H1 (cell line): ENCODE measurements at regions not wholly inside any gene's neighbourhood (a gene's known extent, or its start where the extent isn't known, plus 50 kb on each side); places are given as distances from the start of the nearest gene placed in this dataset.

Experiments used
- POLR2AphosphoS5 ChIP-seq: IDR thresholded peaks from 2 replicates; pipeline ENCODE4 v1.6.1; 2011; ENCODE audit warnings: low read depth, low read length
- TEAD4 ChIP-seq: IDR thresholded peaks from 2 replicates; pipeline ENCODE4 v1.6.1; 2012; ENCODE audit warnings: low read depth, low read length, inconsistent platforms, mixed read lengths
- YY1 ChIP-seq: IDR thresholded peaks from 2 replicates; pipeline ENCODE4 v1.6.1; 2011; ENCODE audit warnings: low read depth, mild to moderate bottlenecking, low read length
- TF ChIP-seq, protein P1 (sequence below), 3 experiments: IDR thresholded peaks; 1 replicate in 2 of 3; 2 replicates in 1 of 3; pipeline versions ENCODE4 v1.5.1 to v1.6.1; 2011; ENCODE audit warnings: low read length in 3 of 3, mild to moderate bottlenecking in 3 of 3, inconsistent platforms in 2 of 3, low read depth in 1 of 3, moderate library complexity in 1 of 3; ENCODE audit not compliant: insufficient read depth in 1 of 3; ENCODE audit errors: control extremely low read depth in 1 of 3

DNA sequence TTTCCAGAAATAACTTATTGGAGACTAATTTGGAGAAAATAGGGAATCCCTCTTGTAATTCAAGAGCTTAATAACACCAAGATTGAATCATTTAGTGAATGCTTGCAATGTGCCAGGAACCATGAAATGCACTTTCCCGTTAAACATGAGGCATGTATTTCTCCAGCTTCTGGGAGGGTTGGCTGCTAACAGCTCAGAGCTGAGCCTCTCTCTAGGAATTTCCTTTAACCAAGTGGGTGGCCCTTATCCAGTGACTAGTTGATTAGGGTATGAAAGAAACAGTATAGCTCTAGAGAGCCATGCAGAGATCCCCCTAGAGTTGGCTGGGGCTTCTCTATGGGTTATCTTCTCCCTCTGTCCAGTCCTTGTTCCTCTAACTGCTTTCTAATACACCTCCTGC, 356.4 kb upstream of the GOT2 start:
- TF ChIP-seq, protein P1, sequence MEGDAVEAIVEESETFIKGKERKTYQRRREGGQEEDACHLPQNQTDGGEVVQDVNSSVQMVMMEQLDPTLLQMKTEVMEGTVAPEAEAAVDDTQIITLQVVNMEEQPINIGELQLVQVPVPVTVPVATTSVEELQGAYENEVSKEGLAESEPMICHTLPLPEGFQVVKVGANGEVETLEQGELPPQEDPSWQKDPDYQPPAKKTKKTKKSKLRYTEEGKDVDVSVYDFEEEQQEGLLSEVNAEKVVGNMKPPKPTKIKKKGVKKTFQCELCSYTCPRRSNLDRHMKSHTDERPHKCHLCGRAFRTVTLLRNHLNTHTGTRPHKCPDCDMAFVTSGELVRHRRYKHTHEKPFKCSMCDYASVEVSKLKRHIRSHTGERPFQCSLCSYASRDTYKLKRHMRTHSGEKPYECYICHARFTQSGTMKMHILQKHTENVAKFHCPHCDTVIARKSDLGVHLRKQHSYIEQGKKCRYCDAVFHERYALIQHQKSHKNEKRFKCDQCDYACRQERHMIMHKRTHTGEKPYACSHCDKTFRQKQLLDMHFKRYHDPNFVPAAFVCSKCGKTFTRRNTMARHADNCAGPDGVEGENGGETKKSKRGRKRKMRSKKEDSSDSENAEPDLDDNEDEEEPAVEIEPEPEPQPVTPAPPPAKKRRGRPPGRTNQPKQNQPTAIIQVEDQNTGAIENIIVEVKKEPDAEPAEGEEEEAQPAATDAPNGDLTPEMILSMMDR (IDR thresholded peaks at IDR 0.05; ENCODE audit: control extremely low read depth in 1 of 3, insufficient read depth in 1 of 3, low read depth in 1 of 3, low read length in 3 of 3), result no peak
- TF ChIP-seq POLR2AphosphoS5 (no peak), YY1 (no peak), TEAD4 (no peak)
